Ovary (tissue), 7 donors: ENCODE measurements at regions not wholly inside any gene's neighbourhood (a gene's known extent, or its start where the extent isn't known, plus 50 kb on each side); places are given as distances from the start of the nearest gene placed in this dataset.

Source experiments
- DNase-seq, 5 donors: peaks; one replicate each; pipeline ENCODE4 v3.0.0-alpha.2; 2019 to 2020
- H3K27ac ChIP-seq, 2 donors: fragments of 200-600 bp; one replicate each; pipeline versions ENCODE4 v1.5.1 to v1.8.0; 2019 to 2022
- H3K27me3 ChIP-seq: fragments of 200-600 bp; one replicate; pipeline ENCODE4 v1.8.0; 2022
- H3K36me3 ChIP-seq: fragments of 200-600 bp; sonication (generic); one replicate; pipeline ENCODE4 v1.5.1; 2019
- H3K4me1 ChIP-seq: one replicate; pipeline ENCODE4 v1.8.1; 2013; ENCODE audit warnings: mild to moderate bottlenecking, moderate library complexity; ENCODE audit not compliant: insufficient read depth
- H3K4me3 ChIP-seq: fragments of 200-600 bp; sonication (generic); one replicate; pipeline ENCODE4 v1.5.1; 2017
- H3K9me3 ChIP-seq, 2 donors: fragments of 200-600 bp in 1 of 2; sonication (generic) in 1 of 2; one replicate each; pipeline versions ENCODE4 v1.5.1 to v1.8.1; 2013 to 2019; ENCODE audit warnings: mild to moderate bottlenecking in 1 of 2, moderate library complexity in 1 of 2
- CTCF ChIP-seq, 3 donors: fragments of 450-650 bp in 2 of 3; fragments of 200-600 bp in 1 of 3; IDR thresholded peaks; one replicate each; pipeline versions ENCODE4 v1.5.1 to v1.8.0; 2016 to 2022; ENCODE audit warnings: antibody characterized with exemption in 3 of 3, mild to moderate bottlenecking in 1 of 3
- EP300 ChIP-seq: sonication (generic); formaldehyde crosslinking; IDR thresholded peaks from one replicate; pipeline ENCODE4 v1.6.1; 2017; ENCODE audit warnings: antibody characterized with exemption
- POLR2A ChIP-seq: fragments of 450-650 bp; IDR thresholded peaks from one replicate; pipeline ENCODE4 v1.6.1; 2017; ENCODE audit warnings: antibody characterized with exemption, mild to moderate bottlenecking, moderate library complexity
- WGBS, 3 donors: extraction: QIAGEN DNeasy Blood & Tissue Kit in 1 of 3; methylation state at CpG; one replicate each; pipeline versions ENCODE4 v1.1.5 to v1.1.7; 2013 to 2017; 5-methylcytosine and 5-hydroxymethylcytosine counted together
- intact Hi-C, 4 donors: fragments of 100-400 bp; cut with DNase I; formaldehyde crosslinking; loops; one replicate each; pipeline versions ENCODE4 v1.11.0 to v1.15.1; 2022 to 2023
- donor health status: DM: no; HTN: no; CAD: no; lungs with moderate emphysema.
- donor health status: DM: no; HTN: no; CAD: no.
- donor health status: Bipolar disorder and iron deficiency.
- donor health status: DM: no; HTN: no; CAD: no.
- donor health status: DM: yes; HTN: yes; CAD: no.

- no peaks in the 10 kb centered on the region for H3K27me3 ChIP-seq
- no peaks in the 10 kb centered on the region for H3K36me3 ChIP-seq
- H3K9me3 ChIP-seq: no peaks in the 10 kb centered on the region
- no peak overlapping the region for H3K4me3 ChIP-seq
- H3K4me1 ChIP-seq: no peaks in the 10 kb centered on the region
- TF ChIP-seq POLR2A: no peak
- TF ChIP-seq EP300: no peak
- TF ChIP-seq CTCF (IDR thresholded peaks at IDR 0.05): no peak
- DNase-seq: no peak
- 75 to 82% (median 76%) methylated on average over 5 of the region's 5 CpGs for WGBS, 3 donors
- no peak overlapping the region for H3K27ac ChIP-seq
- intact Hi-C loops: no loop called here
These were observed 128.6 kb downstream of the NAV1 start for GRCh38 chr1:201667479-201667878.

GRCh38 chr1:201670517-201670916 lies 131.6 kb downstream of the NAV1 start:
- intact Hi-C loops: no loop called here
- Histone ChIP-seq H3K9me3 (no peaks in the 10 kb centered on the region), H3K36me3 (no peaks in the 10 kb centered on the region), H3K27ac (no peak overlapping the region), H3K4me1 (peaks cover 2% of the 10 kb centered on the region), H3K27me3 (no peaks in the 10 kb centered on the region), H3K4me3 (no peak overlapping the region)
- TF ChIP-seq CTCF (IDR thresholded peaks at IDR 0.05) (no peak), POLR2A (no peak), EP300 (no peak)
- DNase-seq: no peak
- WGBS, 3 donors: 96 to 100% (median 98%) methylated on average over 1 of the region's 1 CpG

- TF ChIP-seq CTCF (IDR thresholded peaks at IDR 0.05) (no peak), POLR2A (no peak), EP300 (no peak)
- no peak overlapping the region for H3K4me3 ChIP-seq
- H3K27ac ChIP-seq: no peak overlapping the region
- H3K9me3 ChIP-seq: no peaks in the 10 kb centered on the region
- intact Hi-C loops: no loop called here
- no peaks in the 10 kb centered on the region for H3K36me3 ChIP-seq
- no peaks in the 10 kb centered on the region for H3K27me3 ChIP-seq
- DNase-seq: no peak
- H3K4me1 ChIP-seq: peaks cover 4% of the 10 kb centered on the region
- 84 to 89% (median 86%) methylated on average over 8 of the region's 8 CpGs for WGBS, 3 donors
These were observed 133.8 kb downstream of the NAV1 start for GRCh38 chr1:201672685-201673084.

- H3K4me1 ChIP-seq: peaks cover 4% of the 10 kb centered on the region
- no peaks in the 10 kb centered on the region for H3K36me3 ChIP-seq
- H3K27me3 ChIP-seq: no peaks in the 10 kb centered on the region
- H3K27ac ChIP-seq: no peak overlapping the region
- no peak for DNase-seq
- no peaks in the 10 kb centered on the region for H3K9me3 ChIP-seq
- intact Hi-C loops: no loop called here
- no peak overlapping the region for H3K4me3 ChIP-seq
- 74 to 95% (median 87%) methylated on average over 9 of the region's 9 CpGs for WGBS, 3 donors
- TF ChIP-seq POLR2A: no peak
- TF ChIP-seq CTCF (IDR thresholded peaks at IDR 0.05): no peak
- no peak for TF ChIP-seq EP300
These were observed 134.2 kb downstream of the NAV1 start for GRCh38 chr1:201673093-201673492.

GRCh38 chr1:201673915-201674314 lies 135.0 kb downstream of the NAV1 start:
- Histone ChIP-seq H3K4me3 (no peak overlapping the region), H3K27ac (no peak overlapping the region), H3K4me1 (peaks cover 4% of the 10 kb centered on the region), H3K27me3 (no peaks in the 10 kb centered on the region), H3K9me3 (no peaks in the 10 kb centered on the region), H3K36me3 (no peaks in the 10 kb centered on the region)
- TF ChIP-seq POLR2A (no peak), CTCF (IDR thresholded peaks at IDR 0.05) (no peak), EP300 (no peak)
- intact Hi-C loops: no loop called here
- no peak for DNase-seq
- WGBS, 3 donors: 85 to 100% (median 96%) methylated on average over 5 of the region's 5 CpGs
